Muscle of leg (tissue), 3 donors: ENCODE measurements at regions not wholly inside any gene's neighbourhood (a gene's known extent, or its start where the extent isn't known, plus 50 kb on each side); places are given as distances from the start of the nearest gene placed in this dataset.

ENCODE experiments used
- DNase-seq: peaks from one replicate; pipeline ENCODE4 v3.0.0; 2013
- H3K27ac ChIP-seq: one replicate; pipeline ENCODE4 v1.5.1; 2013; ENCODE audit warnings: mild to moderate bottlenecking, low read length, control low read depth
- H3K27me3 ChIP-seq: one replicate; pipeline ENCODE4 v1.6.1; 2013; ENCODE audit warnings: low read length; ENCODE audit not compliant: control insufficient read depth, insufficient read depth
- H3K36me3 ChIP-seq: one replicate; pipeline ENCODE4 v1.6.1; 2013; ENCODE audit warnings: low read length; ENCODE audit not compliant: control insufficient read depth, insufficient read depth
- H3K4me1 ChIP-seq: one replicate; pipeline ENCODE4 v1.6.1; 2013; ENCODE audit warnings: low read length; ENCODE audit not compliant: control insufficient read depth, insufficient read depth
- H3K4me3 ChIP-seq: one replicate; pipeline ENCODE4 v1.5.1; 2013; ENCODE audit warnings: low read length, control low read depth
- H3K9me3 ChIP-seq: replicated peaks from 2 replicates; pipeline ENCODE4 v1.6.1; 2013; ENCODE audit warnings: low read depth, low read length; ENCODE audit not compliant: control insufficient read depth
- WGBS: methylation state at CpG from one replicate; pipeline ENCODE4 v1.1.5; 2013; ENCODE audit warnings: missing lambda C conversion rate; ENCODE audit not compliant: insufficient coverage; 5-methylcytosine and 5-hydroxymethylcytosine counted together

DNA sequence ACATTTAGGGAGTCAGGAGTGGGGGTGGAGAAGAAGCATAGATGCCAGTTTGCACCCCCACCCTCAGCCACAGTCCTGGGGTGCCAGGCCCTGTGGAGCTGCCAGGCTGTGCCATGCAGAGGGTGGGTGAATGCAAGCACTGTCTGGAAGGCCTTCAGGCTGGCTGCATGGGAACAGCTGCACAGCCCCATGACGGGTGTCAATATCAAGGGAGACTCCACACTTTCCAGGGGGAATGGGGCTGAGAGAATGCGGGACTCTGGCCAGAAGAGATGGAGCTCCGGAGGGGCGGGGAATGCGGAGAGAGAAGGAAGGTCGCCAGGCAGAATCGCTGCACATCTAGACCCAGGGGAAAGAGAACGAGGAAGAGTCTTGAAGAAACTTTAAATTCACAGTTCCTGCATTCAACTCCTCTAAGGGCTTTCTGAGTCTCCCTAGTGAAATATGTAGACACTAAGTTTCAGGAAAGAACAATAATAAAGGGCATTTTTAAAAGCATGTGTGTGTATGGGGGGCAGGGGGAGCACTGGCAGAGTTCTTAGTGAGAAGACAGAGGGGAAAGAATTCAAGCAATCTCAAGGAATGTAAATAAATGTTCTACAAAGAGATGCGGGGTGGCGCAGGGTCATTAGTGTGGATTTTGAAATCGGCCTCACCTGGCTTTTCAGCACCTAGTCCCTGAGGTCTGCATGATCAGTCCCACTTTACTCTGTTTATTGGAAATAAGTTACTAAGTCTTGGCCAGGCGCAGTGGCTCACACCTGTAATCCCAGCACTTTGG lies 59.1 kb downstream of the BOD1 start:
- peak; percentile 73 for DNase-seq
- 36% methylated on average over 8 of the region's 12 CpGs for WGBS
- peaks cover 2% of the 10 kb centered on the region for H3K27me3 ChIP-seq

DNA sequence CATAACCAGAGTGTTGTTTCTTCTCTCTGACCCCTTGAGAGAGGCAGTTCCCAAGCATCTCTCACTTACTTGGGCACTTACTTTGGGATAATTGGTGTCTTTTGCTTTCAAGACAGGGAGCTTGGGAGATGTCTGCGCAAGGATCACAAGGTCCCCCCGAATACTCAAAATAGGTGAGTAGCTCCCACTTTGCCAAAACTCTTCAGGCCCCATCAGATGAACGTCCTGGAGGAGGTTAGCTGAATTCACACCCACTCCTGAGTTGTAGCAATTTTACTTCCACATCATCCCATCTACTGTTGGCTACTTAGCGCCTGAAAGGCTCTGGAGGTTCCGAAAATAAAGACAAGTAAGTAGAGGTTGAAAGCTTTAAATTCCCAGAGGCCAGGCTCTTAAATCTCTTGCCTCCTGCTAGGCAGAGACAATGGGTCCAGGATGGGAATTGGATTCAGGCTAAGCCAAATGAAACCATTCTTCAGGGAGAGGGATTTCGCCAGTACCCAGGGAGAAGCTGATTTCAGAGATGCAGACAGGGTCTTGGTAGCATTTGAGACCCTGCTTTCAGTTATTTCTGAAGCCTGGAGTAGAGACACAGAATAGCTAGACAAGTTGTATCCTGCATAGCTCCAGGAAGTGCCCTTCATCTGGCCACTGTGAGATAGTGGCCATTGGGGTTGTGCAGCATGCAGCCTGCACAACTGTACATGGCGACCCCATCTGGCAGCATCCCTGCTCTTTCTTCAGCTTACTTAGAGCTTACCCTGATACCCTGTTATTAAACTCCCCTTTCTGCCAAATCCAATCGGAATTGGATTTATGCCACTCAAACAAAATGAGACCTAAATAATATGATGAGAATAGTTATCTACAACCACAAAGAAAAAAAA lies 60.1 kb downstream of the BOD1 start:
- 100% methylated on average over 2 of the region's 8 CpGs for WGBS

More for the DNA sequence above, 59.1 kb downstream of the BOD1 start:
- Histone ChIP-seq H3K27ac (no peak overlapping the region), H3K4me1 (peaks cover 27% of the 10 kb centered on the region), H3K36me3 (no peaks in the 10 kb centered on the region), H3K4me3 (no peak overlapping the region), H3K9me3 (peaks cover 7% of the 10 kb centered on the region)

DNA sequence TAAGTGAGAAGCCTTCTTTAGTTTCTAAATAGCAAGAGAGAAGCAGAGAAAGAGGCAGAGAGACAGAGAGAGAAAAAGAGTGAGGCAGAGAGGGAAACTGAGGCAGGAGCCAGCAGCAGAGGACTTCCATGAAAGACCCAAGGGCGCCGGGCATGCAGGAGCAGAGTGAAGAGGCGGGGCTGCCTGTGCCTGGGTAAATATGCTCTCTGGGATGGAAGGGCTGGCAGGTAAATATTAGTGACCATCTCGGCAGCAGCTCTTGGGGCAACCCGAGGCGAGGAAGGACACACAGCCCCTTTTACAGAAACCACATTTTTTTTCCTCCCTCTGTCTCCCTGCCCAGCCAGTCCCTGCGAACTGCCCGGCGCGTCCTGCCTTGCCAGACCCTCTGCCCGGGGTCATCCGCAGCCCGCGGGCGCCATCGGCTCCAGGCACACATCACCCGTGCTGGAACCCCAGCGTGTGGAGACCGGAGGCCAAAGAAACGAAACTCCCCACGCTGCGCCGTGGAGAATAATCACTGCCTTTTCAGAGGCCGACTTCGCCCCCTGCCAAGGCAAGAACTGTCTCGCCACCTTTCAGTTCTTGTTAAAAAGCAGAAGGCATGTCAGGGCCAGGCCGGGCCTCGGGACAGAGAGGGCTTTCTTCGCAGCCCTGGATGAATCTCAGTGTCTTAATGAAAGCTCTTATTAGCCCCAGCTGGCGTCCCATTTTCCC lies 61.3 kb downstream of the BOD1 start:
- Histone ChIP-seq H3K27me3 (peaks cover 6% of the 10 kb centered on the region), H3K9me3 (peaks cover 5% of the 10 kb centered on the region), H3K36me3 (no peaks in the 10 kb centered on the region), H3K4me1 (peaks cover 27% of the 10 kb centered on the region), H3K27ac (no peak overlapping the region), H3K4me3 (no peak overlapping the region)
- no peak for DNase-seq
- 87% methylated on average over 25 of the region's 30 CpGs for WGBS

More for the DNA sequence above, 60.1 kb downstream of the BOD1 start:
- Histone ChIP-seq H3K27me3 (peaks cover 2% of the 10 kb centered on the region), H3K9me3 (peaks cover 7% of the 10 kb centered on the region), H3K27ac (no peak overlapping the region), H3K4me3 (no peak overlapping the region), H3K36me3 (no peaks in the 10 kb centered on the region), H3K4me1 (peaks cover 27% of the 10 kb centered on the region)
- no peak for DNase-seq

DNA sequence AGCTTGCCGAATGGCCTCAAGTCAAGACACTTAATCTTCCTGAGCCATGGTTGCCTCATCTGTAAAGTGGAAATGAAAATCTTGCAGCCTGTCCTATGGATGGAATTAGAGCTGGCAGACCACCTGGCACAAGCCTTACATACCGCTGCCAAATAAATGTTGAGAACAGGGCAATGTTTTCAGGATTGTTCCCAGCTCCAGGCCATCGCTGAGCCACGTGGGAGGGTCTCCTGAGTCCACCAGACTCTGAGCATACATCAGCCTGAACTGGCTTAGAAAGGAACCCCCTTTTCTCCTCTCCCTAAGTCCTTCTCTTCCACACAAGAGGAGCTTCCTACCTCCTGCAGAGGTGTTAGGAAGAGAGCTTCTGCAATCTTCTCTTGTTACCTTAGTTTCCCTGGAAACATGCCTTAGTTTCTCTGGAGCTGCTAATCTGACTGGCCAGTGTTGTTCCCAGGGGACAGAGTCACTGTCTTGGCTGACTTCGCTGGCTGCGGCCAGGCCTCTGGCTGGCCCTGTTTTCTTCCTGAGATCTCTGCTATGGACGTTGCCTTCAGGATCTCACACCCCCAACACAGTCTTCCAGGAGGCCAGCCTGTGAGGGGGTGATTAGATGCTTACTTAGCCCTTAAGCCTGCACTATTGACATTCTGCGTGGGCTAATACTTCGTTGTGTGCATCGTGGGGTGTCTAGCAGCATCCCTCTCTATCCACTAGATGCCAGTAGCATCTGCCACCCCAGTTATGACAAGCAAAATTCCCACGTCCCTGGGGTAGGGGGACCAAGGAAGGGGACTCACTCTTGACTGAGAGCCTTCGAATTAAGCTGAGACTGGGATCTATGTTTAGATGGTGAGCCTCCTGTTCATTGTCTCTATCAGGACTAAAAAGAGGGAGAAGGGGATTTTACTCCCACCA lies 62.2 kb downstream of the BOD1 start:
- Histone ChIP-seq H3K27me3 (peaks cover 6% of the 10 kb centered on the region), H3K27ac (no peak overlapping the region), H3K9me3 (no peaks in the 10 kb centered on the region), H3K4me1 (peaks cover 27% of the 10 kb centered on the region), H3K4me3 (no peak overlapping the region), H3K36me3 (no peaks in the 10 kb centered on the region)
- peak; percentile 27 for DNase-seq
- 73% methylated on average over 3 of the region's 12 CpGs for WGBS

DNA sequence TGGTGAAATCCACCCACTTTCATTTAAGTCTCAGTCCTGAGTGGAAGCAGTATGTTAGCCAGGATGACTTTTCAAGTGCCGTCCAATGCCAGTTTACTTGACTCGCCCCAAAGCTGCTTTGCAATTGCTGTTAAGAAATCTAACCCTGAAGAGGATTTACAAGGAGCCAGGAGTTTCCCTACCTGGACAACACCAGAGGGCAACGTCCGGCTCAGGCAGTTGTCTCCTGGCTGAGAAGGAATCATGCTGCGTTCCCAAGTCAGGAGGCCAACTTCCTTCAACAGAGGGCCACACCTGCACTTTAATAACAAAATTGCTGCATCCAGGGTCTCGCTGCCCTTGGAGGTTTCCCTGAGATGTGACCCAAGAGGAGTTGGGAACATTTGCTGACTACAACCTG lies 65.8 kb downstream of the BOD1 start:
- Histone ChIP-seq H3K4me3 (no peak overlapping the region), H3K36me3 (no peaks in the 10 kb centered on the region), H3K27me3 (peaks cover 6% of the 10 kb centered on the region), H3K9me3 (no peaks in the 10 kb centered on the region), H3K4me1 (peaks cover 15% of the 10 kb centered on the region), H3K27ac (no peak overlapping the region)
- WGBS, result 57% methylated on average over 5 of the region's 6 CpGs
- no peak for DNase-seq

DNA sequence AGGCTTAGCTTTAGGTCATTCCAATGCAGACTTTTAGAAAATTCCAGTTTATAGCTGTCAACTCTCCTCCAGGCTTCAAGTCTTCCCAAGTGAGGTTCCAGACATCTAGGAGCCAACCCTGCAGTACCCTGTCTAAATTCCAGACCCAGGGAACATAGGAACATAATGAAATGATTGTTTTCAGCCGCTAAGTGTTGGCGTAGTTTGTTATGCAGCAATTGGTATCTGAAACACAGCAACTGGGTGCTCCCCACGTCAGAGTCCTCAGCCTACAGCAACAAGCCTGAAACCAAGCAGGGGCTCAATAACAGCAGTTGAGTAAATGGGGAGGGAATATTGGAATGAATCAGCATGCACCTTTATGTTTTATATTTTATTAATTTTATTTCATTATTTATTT lies 66.8 kb downstream of the BOD1 start:
- H3K36me3 ChIP-seq, result no peaks in the 10 kb centered on the region
- peaks cover 10% of the 10 kb centered on the region for H3K4me1 ChIP-seq
- no peak overlapping the region for H3K27ac ChIP-seq
- DNase-seq, result no peak
- 60% methylated on average over 1 of the region's 3 CpGs for WGBS
- peaks cover 6% of the 10 kb centered on the region for H3K27me3 ChIP-seq
- no peaks in the 10 kb centered on the region for H3K9me3 ChIP-seq
- H3K4me3 ChIP-seq, result no peak overlapping the region

DNA sequence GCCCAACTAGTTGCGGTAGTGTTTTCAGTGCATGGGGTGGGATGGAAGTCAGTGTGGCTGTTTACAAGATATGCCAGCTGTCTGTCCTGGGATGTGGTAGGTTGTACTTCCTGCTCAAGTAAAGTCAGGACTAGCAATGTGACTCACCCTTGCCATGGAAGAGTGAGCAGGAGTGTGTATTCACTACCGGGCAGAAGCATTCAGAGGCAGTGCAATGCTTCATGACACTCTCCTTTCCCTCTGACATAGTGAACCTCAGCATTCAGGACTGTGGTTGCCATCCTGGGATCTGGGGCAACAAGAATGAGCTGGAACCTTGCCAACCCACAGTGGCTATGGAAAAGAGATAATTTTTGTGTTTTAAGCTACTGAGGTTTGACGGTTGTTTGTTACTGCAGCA lies 68.9 kb downstream of the BOD1 start:
- peaks cover 6% of the 10 kb centered on the region for H3K4me1 ChIP-seq
- no peak overlapping the region for H3K4me3 ChIP-seq
- no peak for DNase-seq
- H3K9me3 ChIP-seq, result no peaks in the 10 kb centered on the region
- H3K27ac ChIP-seq, result no peak overlapping the region
- no CpG with 5 or more reads among the region's 3 CpGs for WGBS
- no peaks in the 10 kb centered on the region for H3K36me3 ChIP-seq
- peaks cover 6% of the 10 kb centered on the region for H3K27me3 ChIP-seq

DNA sequence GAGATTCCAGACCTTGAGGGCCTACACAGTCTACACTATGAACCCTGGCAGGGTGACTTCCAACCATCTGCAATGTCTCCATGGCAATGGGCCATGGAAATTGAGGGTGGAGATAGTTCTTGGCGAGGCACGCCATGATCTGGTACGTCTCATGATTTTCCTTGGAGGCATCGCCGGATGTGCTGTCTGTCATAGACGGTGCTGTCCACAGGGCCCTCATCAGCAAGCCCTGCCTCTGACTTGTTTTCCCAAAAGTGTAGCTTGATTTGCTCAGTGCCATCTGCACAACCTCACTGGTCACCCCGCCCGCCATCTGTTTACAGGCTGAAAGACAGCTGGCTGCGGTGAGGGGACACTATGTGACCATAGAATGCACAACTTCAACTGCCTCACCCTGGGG lies 73.5 kb downstream of the BOD1 start:
- H3K9me3 ChIP-seq, result no peaks in the 10 kb centered on the region
- H3K36me3 ChIP-seq, result no peaks in the 10 kb centered on the region
- H3K4me3 ChIP-seq, result no peak overlapping the region
- H3K27ac ChIP-seq, result no peak overlapping the region
- WGBS, result 74% methylated on average over 9 of the region's 9 CpGs
- peaks cover 2% of the 10 kb centered on the region for H3K27me3 ChIP-seq
- peaks cover 9% of the 10 kb centered on the region for H3K4me1 ChIP-seq
- DNase-seq, result no peak

DNA sequence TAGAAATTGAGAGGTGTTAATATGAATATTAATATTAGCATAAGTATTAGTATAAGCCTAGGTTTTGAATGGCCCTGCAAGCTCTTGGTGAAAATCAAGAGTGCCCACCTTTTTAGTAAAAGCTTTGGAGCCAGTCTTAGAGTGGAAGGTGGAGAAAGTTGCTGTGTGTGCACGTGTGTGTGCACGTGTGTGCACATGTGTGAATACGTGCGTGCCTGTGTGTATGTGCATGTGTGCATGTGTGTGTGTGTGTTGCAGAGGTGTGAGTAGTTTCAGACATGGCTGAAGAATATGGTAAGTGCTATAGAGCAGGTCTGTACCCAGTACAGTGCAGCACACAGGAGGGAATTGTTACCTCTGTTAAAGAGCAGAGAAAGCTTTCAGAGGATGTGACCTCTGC lies 74.3 kb downstream of the BOD1 start:
- H3K4me1 ChIP-seq, result peaks cover 9% of the 10 kb centered on the region
- no peak overlapping the region for H3K4me3 ChIP-seq
- H3K9me3 ChIP-seq, result no peaks in the 10 kb centered on the region
- H3K27ac ChIP-seq, result no peak overlapping the region
- DNase-seq, result no peak
- 91% methylated on average over 4 of the region's 4 CpGs for WGBS
- H3K36me3 ChIP-seq, result no peaks in the 10 kb centered on the region
- H3K27me3 ChIP-seq, result peaks cover 2% of the 10 kb centered on the region
